G401 (cell line): ENCODE measurements at regions not wholly inside any gene's neighbourhood (a gene's known extent, or its start where the extent isn't known, plus 50 kb on each side); places are given as distances from the start of the nearest gene placed in this dataset.

Source experiments
- DNase-seq: peaks from one replicate; pipeline ENCODE4 v3.0.0-alpha.2; 2015; ENCODE audit warnings: low spot score
- in situ Hi-C: cut with HindIII; loops from 2 replicates; pipeline ENCODE4 v1.10.0; 2016; ENCODE audit warnings: low sequenced_read_pairs, mixed read lengths

DNA sequence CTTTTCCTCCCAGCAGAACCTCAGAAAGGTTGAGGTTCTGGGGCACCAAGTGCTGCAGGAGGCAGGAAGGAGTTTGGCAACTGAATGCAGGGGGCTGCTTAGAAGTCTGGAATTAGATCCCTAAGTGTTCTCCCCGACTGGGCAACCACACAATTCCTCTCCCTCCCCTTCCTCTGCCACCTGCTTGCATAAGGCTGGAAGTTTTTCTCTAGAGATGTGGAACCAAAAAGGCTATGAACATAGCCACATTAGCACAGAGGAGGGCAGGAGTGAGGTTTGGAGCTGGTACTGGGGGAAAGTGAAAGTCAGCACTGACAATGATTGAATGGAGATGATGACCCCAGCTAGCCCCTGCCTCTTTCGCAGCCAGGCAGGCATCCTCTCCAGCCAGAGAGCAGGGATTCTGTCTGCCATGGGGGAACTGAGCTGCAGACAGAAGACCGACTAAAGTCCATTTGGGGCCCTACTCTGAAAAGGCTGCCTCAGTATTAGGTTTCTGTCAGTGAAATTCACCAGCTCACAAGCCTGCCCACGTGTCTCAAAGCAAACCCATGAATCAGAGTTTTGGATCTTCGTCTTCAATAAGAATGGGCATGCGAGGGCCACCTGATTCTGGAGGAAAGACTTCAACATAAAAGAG, 87.9 kb upstream of the ITGA6 start:
- no peak for DNase-seq
- in situ Hi-C loops, result no loop called here

DNA sequence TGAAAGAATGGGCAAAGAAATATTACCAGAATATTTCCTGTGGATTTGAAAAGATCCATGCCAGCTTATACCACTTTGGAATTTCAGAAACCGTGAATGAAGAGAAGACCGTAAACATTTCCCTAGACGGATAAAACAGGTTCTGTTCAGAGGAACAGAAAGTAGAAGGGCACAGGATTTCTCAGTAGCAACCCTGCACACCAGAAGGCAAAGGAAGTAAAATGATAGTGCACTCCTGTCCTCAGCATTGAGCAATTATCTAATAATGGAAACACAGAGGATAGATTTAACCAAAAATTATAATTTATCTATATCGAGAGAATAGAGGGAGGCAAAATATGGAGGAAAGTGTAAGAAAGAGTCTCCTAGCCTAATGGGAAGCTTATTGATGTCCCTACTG, 87.0 kb upstream of the ITGA6 start:
- no peak for DNase-seq
- in situ Hi-C loops, result no loop called here

DNA sequence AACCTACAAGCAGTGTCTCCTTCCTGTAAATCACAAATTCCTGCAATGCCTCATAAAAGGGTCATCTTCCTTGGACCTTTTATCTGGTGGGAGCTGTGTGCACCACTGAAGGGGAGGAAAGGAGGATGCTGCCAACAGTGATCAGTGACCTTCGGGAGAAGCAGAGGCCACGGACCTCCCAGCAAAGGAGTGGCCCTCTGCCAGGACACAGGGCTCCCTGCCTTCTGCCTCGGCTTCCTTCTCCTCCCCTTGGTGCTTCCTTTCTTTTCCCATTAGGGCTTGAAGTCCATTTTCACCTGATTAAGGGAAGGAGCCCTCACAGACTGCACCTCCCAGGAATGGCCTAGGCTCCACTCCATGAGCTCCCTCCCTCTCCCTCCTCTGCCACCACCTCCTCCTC, 85.3 kb upstream of the ITGA6 start:
- in situ Hi-C loops, result no loop called here
- DNase-seq, result no peak

DNA sequence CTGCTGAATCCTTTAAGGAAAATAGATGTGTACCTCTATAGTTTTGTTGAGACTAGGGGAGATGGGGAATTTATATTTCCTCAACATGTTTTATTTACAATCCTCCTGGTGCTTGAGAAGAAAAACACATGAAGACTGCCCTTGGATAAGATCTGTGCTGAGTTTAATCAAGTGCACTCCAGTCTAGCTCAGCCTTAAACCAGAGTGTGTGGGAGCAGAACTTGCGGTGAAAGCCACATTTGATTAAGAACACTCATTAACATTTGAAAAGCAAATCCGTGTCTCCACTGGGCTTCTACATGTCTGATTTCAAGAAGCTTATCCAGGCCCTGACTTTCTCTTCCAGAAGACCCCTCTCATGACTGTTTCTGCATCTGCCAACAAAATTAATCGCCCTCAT, 84.8 kb upstream of the ITGA6 start:
- in situ Hi-C loops, result no loop called here
- no peak for DNase-seq

GRCh38 chr2:172344159-172344558, 83.2 kb upstream of the ITGA6 start:
- DNase-seq, result no peak
- in situ Hi-C loops, result no loop called here

DNA sequence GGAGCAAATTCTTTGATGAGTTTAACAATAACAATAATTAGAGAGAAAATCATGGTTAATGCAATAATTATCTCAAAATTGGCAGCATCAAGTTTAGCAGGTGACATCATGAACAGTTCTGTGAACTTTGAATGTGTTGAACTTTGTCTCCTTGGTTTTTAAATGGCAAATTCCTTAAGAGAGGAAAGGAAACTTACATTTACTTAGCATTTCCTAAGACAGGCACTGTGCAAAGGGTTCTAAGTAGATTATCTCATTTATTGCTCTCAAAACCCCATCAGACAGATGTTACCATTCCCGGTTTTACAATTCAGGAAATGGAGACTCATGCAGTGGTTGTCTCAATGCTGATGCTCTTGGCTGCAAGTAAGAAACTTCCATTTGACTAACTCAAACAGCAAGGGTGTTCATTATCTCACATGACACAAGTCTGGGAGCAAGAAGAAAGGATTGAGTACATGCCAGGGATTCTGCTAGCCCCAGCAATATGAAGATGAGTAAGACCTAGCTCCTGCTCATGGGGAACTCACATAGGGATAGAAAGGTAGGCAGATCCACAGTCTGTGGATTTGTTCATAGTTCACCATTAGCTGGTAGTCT, 81.3 kb upstream of the ITGA6 start:
- in situ Hi-C loops, result no loop called here
- DNase-seq, result no peak

DNA sequence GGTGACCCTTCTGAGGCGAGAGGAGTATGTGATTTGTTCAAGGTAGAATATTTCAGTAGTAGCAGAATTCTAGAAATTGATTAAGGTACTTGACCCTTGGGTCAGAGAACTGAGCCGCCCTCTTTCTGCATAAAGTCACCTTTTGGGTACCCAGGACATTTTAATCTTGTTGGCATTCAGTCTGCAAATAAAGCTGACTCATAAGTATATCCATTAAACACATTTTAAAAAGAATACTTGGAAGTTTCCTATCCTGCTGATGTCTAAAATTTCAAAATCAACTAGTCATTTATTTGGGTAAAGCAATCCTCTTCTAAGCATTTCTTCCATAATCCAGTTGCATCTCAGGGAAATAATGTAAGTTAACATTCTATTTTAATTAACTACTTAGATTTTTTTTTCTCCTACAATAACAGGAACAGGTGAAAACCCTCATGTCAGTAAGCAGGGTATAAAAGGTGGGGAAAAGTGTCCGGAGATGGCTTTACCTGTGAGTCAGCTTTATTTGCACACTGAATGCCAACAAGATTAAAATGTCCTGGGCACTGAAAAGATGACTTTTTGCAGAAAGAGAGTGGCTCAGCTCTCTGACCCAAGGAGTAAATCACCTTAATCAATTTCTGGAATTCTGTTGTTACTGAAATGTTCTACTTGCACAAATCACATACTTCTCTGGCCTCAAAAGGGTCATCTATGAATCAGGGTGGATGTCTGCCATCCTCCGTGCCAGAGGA, 78.7 kb upstream of the ITGA6 start:
- in situ Hi-C loops, result no loop called here
- DNase-seq, result no peak

- in situ Hi-C loops, result no loop called here
- DNase-seq, result peak; percentile 92
Measured at GRCh38 chr2:172350839-172351479, 76.4 kb upstream of the ITGA6 start.

GRCh38 chr2:172351586-172351985, 75.8 kb upstream of the ITGA6 start:
- DNase-seq, result no peak
- in situ Hi-C loops, result no loop called here

DNA sequence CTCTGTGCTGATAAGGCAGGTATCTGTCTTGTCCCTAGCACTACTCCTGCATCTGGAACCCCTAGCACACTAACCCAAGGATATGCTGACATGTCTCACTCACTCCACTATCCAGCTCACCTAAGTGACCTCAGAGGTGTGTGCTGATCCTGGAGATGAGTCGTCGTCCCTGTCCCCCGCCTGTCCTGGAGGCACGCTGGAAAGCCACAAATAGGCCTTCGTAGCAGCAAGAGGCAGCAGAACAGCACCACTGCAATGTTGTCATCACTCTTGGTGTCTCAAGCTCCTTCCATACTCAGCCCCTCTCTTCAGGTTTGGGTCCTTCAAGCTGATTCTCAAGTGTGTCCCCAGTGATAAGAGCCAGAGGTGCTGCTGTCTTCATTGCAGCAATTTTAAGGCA, 73.0 kb upstream of the ITGA6 start:
- no peak for DNase-seq
- in situ Hi-C loops, result no loop called here

GRCh38 chr2:172357442-172357841, 69.9 kb upstream of the ITGA6 start:
- no peak for DNase-seq
- in situ Hi-C loops, result no loop called here

GRCh38 chr2:172358691-172359556, 68.5 kb upstream of the ITGA6 start:
- in situ Hi-C loops, result no loop called here
- peak; percentile 62 for DNase-seq

DNA sequence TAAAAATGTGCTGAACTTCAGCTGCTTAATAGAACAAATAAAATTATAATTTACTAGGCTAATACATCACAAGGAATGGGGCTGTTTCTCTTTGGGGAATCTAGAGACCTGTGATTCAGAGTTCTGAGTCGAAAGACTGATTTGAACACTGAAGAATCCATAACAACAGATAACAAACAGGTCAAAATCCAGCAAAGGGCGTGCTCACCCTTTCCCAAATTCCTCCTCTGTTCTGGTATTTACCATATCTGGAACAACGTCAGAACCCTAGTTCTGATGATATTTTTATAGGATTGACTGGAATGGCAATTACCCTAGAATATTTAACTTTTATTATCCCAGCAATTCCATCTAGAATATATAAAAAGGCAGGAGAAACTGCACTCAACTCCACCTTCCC, 66.0 kb upstream of the ITGA6 start:
- no peak for DNase-seq
- in situ Hi-C loops, result no loop called here

DNA sequence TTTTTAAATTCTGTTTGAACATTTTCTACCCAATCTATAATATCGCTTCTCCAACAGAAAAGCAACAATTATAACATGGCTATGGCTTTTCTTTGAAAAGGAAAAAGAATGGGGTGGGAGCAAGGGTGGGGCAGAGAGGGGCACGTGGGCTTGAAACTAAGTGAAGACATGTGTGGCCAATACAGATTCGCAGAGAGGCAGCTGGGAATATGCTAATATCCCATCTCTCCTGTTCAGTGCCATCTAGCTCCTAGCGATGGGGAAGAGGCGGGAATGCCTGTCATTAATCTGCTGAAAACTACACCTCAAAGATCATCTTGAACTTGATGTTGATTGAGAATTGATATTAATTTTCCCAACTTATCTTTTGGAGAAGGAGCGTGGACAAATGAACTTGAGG, 65.5 kb upstream of the ITGA6 start:
- DNase-seq, result no peak
- in situ Hi-C loops, result no loop called here

- DNase-seq, result no peak
- in situ Hi-C loops, result no loop called here
Measured at GRCh38 chr2:172364261-172364660, 63.1 kb upstream of the ITGA6 start.

DNA sequence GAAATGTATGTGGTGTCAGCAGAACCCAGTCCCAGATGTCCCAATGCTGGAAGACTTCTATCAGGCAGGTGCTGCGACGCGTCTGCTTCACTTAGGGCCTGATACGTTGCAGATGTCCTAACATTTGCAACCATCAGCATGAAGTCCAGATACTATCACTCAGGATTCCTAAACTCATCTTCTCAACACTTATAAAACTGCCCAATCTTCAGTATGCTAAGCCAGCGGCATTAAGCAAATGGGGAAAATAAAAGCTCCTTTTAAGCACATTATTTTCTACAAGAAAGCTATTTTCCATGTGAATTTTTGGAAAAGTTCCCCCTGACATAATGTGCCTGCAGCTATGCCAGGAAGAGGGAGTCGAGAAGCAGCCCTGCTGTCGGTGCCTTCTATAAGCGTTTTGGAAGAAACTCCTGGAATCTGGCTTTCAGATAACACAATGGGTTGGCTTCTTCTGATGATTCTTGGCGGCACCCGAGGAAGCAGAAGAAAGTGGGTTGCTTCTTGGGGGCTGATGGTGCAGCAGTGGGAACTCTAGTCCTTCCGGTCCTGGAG, 60.7 kb upstream of the ITGA6 start:
- DNase-seq, result no peak
- in situ Hi-C loops, result no loop called here

DNA sequence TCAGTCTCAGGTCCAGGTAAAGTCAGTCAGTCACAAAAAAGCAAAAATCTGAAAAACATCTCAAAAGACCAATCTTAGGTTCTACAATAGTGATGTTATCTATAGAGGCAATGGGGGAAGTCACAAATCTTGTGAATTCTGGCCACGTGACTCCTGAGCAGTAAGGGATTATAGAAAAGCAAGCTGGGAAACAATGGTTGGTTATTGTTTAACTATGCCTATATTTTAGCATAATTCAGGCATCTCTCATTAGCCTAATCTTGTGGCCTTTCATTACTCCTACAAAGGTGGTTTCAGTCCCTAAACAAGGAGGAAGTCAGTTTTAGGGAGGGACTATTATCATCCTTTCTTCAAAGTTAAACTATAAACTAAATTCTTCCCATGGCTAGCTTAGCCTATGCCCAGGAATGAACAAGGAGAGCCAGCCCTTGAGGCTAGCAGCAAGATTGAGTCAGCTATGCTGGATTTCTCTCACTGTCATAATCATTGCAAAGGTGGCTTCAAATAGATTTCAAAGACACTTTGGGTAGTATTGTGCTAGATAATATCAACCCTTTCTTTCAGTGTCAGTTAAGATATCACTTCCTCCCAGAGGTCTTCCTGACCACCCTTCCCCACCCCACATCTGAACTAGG, 56.4 kb upstream of the ITGA6 start:
- in situ Hi-C loops, result no loop called here
- no peak for DNase-seq

- in situ Hi-C loops, result no loop called here
- DNase-seq, result no peak
Measured at GRCh38 chr2:172372436-172372835, 55.0 kb upstream of the ITGA6 start.

GRCh38 chr2:172373076-172373475, 54.3 kb upstream of the ITGA6 start:
- in situ Hi-C loops, result no loop called here

More at GRCh38 chr2:172373076-172373475, 54.3 kb upstream of the ITGA6 start:
- no peak for DNase-seq
